ENCODE measurements at regions not wholly inside any gene's neighbourhood (a gene's known extent, or its start where the extent isn't known, plus 50 kb on each side); places are given as distances from the start of the nearest gene placed in this dataset.

DNA sequence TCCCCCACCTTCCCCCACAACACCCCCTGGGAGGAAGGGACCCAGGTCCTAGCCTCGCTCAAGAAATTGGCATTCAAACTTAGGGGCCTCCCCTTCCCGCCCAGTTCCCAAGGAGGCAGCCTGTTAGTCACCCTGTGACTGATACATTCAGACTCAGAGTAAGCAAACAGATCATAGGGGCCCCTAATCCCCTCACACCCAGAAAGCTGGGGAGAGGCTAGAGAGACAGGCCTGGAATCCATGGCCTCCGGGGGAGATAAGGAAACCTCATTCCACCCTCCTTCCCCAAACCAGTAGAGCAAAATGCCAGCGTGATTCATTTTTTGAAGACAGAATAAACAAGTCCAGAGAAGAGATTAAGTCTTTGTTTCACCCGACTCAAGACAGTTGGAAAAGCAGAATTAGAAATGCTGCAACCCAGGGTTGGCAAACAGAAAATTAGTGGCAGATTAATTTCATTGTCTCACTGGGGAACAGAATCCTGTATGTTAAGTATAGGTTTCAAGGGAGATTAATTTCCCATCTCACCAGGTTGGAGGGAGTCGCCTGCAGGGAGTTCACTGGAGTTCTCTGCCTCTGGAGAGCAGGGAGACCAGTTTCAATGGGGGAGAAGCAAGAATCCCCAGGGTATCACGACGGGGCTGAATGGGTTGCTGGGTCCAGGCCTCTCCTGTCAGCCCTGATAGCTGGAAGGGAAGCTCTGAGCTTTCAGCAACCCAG lies 268.3 kb downstream of the UACA start:
- no peaks in the 10 kb centered on the region for H3K9me3 ChIP-seq (ENCODE audit: control insufficient read depth, insufficient read depth, low read length)
- H3K36me3 ChIP-seq (ENCODE audit: insufficient read depth, low read length): no peaks in the 10 kb centered on the region
- peaks cover 16% of the 10 kb centered on the region for H3K4me1 ChIP-seq (ENCODE audit: insufficient read depth, low read length)
- H3K9ac ChIP-seq (ENCODE audit: low read depth, low read length): no peak overlapping the region

DNA sequence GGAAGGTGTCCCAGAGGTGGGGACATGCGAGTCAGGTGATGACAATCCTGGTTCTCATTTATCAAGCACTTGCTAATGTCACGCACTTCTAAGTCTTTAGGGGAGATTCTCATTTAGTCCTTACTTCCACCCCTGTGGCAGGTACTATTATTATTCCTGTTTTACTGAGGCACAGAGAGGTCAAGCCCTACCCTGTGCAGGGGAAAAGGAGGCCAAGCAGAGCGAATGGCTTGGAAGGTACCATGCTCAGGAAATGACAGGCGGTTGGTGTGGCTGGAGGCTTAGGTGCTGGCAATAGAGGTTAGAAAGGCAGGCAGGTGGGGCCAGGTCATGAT lies 268.9 kb downstream of the UACA start:
- Histone ChIP-seq H3K9ac (ENCODE audit: low read depth, low read length) (no peak overlapping the region), H3K9me3 (ENCODE audit: control insufficient read depth, insufficient read depth, low read length) (no peaks in the 10 kb centered on the region), H3K36me3 (ENCODE audit: insufficient read depth, low read length) (no peaks in the 10 kb centered on the region), H3K4me1 (ENCODE audit: insufficient read depth, low read length) (peaks cover 16% of the 10 kb centered on the region)

DNA sequence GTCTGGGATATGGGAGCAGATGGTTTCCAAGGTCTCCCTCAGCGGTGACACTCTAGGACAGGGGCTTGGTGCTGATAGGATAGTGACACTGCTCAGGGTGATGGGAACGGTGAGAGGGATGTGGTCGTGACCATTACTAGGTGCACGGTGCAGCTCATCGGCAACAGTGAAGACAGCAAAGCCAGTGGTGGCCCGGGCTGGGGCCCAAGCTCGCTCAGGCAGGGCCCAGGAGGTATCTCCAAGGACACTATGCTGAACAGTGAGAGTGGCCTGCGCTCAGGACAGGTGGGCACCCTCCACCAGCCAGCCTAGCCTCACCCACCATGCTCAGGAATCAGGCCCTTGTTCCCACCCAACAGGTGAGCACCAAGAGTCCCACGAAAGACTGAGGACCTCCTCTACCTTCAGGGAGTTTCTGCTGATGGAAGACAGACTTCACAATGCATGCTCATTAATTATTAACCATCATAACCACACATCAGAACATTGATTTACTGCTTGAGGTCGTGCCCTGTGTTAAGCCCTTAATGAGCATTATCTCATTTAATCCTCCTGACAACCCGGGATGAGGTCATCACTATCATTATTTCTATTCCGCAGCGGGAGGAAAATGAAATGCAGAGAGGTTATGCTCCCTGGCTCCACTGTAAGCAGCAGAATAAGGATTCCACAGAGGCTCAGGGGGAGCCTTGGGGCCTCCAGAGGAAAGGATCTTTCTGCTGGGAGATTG lies 269.4 kb downstream of the UACA start:
- H3K9ac ChIP-seq (ENCODE audit: low read depth, low read length): no peak overlapping the region
- peaks cover 16% of the 10 kb centered on the region for H3K4me1 ChIP-seq (ENCODE audit: insufficient read depth, low read length)
- no peaks in the 10 kb centered on the region for H3K9me3 ChIP-seq (ENCODE audit: control insufficient read depth, insufficient read depth, low read length)
- H3K36me3 ChIP-seq (ENCODE audit: insufficient read depth, low read length): no peaks in the 10 kb centered on the region

DNA sequence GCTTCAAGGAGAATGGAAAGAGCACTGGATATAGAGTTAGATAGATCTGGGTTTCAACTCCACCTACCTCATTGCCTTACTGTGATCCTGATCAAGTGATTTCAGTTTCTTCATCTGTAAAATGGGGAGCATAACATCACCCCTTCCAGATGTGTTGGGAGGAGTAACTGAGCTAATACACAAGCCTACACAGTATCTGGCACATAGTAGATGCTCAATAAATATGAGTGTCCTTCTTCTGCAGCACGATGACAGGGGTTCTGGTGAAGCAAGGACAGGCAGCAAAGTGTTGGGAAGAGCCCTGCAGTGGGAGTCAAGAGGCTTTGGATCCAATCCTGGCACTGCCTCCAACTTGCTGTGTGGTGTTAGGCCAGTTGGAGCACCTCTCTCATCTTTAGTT lies 270.0 kb downstream of the UACA start:
- Histone ChIP-seq H3K9me3 (ENCODE audit: control insufficient read depth, insufficient read depth, low read length) (no peaks in the 10 kb centered on the region), H3K36me3 (ENCODE audit: insufficient read depth, low read length) (no peaks in the 10 kb centered on the region), H3K9ac (ENCODE audit: low read depth, low read length) (no peak overlapping the region), H3K4me1 (ENCODE audit: insufficient read depth, low read length) (peaks cover 16% of the 10 kb centered on the region)

DNA sequence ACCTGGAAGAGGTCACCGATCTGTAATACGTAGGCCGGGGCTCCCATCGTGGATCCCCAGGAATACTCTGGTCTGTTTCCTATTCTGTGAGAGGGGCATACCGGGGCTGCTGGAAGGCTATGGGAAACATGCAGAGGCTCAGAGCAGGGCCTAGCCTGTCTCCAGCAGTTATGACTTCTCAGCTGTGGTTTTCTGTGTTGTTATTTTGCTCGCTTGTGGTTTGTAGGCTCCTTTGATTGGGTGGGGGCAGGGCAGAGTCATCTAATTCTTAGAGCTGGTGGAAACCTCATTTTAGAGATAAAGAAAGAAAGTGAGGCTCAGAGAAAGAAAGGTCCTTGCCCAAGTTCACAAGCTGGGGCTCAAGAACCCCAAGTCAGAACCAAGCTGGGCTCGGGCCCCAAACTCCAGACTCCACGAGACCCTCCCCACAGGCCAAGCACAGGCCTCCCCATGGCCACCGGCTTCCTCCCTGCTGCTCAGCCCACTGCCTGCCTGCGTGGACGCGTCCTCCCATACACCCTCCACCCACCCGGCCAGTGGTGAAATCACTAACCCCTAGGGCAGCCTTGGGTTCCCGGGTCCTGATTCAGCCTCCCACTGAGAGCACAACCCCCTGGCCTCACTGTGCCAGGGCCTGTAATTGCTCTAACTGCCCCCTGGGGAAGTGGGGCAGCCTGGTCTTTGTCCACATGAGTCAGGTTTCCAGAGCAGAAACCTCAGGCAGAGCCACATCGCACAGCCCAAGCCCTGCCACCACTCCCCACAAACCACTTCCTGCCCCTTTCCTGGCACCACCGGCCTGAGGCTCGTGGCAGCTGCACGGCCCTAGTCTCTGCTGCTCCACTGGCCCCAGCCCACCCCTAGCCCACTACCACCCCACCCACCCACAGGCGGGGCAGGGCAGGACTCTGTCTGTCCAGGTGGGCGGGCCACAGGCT lies 270.8 kb downstream of the UACA start:
- Histone ChIP-seq H3K36me3 (ENCODE audit: insufficient read depth, low read length) (no peaks in the 10 kb centered on the region), H3K4me1 (ENCODE audit: insufficient read depth, low read length) (peaks cover 16% of the 10 kb centered on the region), H3K9me3 (ENCODE audit: control insufficient read depth, insufficient read depth, low read length) (no peaks in the 10 kb centered on the region), H3K9ac (ENCODE audit: low read depth, low read length) (no peak overlapping the region)

DNA sequence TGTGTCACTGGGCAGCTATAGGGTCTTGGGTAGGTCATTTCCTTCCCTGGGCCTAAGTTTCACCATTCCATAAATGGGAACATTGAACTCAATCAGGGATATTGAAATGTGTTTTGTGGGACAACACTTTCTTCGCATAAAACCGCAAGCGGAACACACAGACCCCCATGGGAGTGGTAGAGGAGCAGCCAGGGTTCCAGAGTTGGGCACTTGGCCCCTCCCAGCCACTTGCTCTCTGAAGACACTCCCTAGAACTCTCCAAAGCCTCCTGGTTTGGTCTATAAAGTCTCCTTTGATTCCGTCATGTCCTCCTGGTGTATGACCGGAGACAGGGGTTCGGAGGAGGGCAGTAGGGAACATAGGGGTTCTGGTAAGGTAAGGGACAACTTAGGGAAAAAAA lies 271.7 kb downstream of the UACA start:
- Histone ChIP-seq H3K9me3 (ENCODE audit: control insufficient read depth, insufficient read depth, low read length) (no peaks in the 10 kb centered on the region), H3K36me3 (ENCODE audit: insufficient read depth, low read length) (no peaks in the 10 kb centered on the region), H3K4me1 (ENCODE audit: insufficient read depth, low read length) (peaks cover 16% of the 10 kb centered on the region), H3K9ac (ENCODE audit: low read depth, low read length) (no peak overlapping the region)

DNA sequence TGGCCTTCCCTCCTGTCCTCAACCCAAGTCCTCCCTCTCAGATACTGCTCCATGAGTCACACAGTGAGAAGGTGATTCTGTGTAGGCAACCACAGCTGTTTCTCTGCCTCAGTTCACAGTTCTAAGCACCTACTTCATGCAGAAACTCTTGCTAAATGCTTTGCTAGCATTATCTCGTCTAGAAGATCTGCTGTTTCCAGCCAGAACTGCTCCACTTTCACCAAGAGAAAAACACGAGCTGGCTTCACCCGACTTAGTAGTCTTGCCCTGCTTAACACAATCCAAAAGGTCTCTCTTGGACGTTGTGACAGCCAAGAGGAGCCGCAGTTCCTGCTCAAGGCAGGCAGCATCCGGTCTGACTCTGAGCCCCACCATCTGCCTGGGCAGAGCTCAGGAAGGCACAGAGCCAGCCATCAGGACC lies 272.1 kb downstream of the UACA start:
- Histone ChIP-seq H3K9me3 (ENCODE audit: control insufficient read depth, insufficient read depth, low read length) (no peaks in the 10 kb centered on the region), H3K9ac (ENCODE audit: low read depth, low read length) (no peak overlapping the region), H3K4me1 (ENCODE audit: insufficient read depth, low read length) (peaks cover 16% of the 10 kb centered on the region), H3K36me3 (ENCODE audit: insufficient read depth, low read length) (no peaks in the 10 kb centered on the region)

- Histone ChIP-seq H3K36me3 (ENCODE audit: insufficient read depth, low read length) (no peaks in the 10 kb centered on the region), H3K9me3 (ENCODE audit: control insufficient read depth, insufficient read depth, low read length) (no peaks in the 10 kb centered on the region), H3K4me1 (ENCODE audit: insufficient read depth, low read length) (peaks cover 16% of the 10 kb centered on the region), H3K9ac (ENCODE audit: low read depth, low read length) (no peak overlapping the region)
Measured at GRCh38 chr15:70490838-70491155, 272.6 kb downstream of the UACA start.

GRCh38 chr15:70490148-70490837 lies 273.1 kb downstream of the UACA start:
- Histone ChIP-seq H3K9ac (ENCODE audit: low read depth, low read length) (no peak overlapping the region), H3K9me3 (ENCODE audit: control insufficient read depth, insufficient read depth, low read length) (no peaks in the 10 kb centered on the region), H3K4me1 (ENCODE audit: insufficient read depth, low read length) (peaks cover 16% of the 10 kb centered on the region), H3K36me3 (ENCODE audit: insufficient read depth, low read length) (no peaks in the 10 kb centered on the region)

DNA sequence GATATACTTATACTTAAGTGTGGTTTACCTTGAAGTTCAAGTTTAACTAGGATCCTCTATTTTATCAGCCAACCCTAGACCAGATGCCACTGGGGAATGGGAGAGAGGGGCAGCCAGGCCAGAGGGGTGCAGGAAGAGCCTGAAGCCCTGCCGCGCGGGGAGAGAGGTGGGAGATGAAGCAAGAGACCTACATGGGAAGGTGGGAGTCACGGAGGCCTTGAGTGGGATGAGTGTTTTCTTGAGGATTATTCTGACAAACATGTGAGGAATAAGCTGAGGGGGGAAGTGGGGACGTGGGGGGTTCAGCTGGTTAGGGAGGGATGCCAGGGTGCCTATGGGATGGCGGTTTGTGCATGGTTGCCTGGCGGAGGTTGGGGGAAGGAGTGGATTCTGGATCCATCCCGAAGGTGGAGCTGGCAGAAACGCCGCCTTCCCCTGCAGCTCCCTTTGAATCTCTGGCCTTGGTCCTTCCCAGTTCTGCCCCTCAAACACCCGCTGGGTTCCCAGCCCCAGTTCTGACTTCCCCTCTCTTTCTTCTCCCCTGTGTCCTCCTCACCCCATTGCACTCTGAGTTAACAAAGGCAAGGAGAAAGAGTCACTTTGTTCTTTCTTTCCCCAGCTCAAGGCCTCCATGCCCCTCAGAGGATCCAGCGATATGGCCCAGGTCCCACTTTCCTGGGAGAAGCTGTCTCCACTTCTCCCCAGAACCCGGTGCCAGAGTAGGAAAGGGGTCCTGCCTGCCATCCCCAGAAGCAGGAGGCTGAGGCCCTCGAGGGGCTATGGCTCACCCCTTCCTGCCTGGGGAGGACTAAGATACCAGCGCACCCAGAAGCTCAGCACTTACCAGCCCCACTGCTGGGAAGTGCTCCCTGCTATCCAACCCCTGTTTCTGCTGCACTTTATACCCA lies 274.2 kb downstream of the UACA start:
- H3K4me1 ChIP-seq (ENCODE audit: insufficient read depth, low read length): peaks cover 6% of the 10 kb centered on the region; the same call in 1 of the 2 replicates
- H3K9ac ChIP-seq (ENCODE audit: low read depth, low read length): no peak overlapping the region
- H3K9me3 ChIP-seq (ENCODE audit: control insufficient read depth, insufficient read depth, low read length): no peaks in the 10 kb centered on the region
- H3K36me3 ChIP-seq (ENCODE audit: insufficient read depth, low read length): no peaks in the 10 kb centered on the region

DNA sequence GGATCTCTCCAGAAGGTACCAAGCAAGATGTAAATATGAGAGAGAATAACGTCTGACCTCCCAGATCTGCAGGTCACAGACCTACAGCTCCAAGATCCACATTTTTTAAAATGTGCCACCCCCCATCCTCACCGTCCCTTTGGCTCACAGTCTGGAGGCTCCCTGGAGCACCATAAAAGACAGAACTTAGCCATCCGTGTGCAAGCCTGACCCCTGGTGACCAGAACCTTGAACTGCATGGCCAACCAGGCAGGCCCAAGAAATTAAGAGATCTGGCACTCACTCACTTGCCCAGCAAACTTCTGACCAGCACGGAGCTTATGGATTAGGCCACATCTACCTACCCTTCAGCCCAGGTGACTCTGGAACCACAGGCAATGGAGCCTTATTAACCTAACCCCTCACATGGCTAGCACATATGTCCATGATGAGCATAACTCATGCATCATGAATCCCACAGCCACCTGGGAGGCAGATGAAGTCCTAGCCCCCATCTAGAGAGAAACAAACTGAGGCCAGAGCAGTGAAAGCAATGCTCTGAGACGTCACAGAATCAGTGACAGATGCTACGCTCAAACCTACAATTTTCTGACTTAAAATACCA lies 275.3 kb downstream of the UACA start:
- no peaks in the 10 kb centered on the region for H3K36me3 ChIP-seq (ENCODE audit: insufficient read depth, low read length)
- H3K4me1 ChIP-seq (ENCODE audit: insufficient read depth, low read length): peaks cover 5% of the 10 kb centered on the region; the same call in 1 of the 2 replicates
- H3K9me3 ChIP-seq (ENCODE audit: control insufficient read depth, insufficient read depth, low read length): no peaks in the 10 kb centered on the region
- H3K9ac ChIP-seq (ENCODE audit: low read depth, low read length): no peak overlapping the region

- no peaks in the 10 kb centered on the region for H3K9me3 ChIP-seq (ENCODE audit: control insufficient read depth, insufficient read depth, low read length)
- H3K4me1 ChIP-seq (ENCODE audit: insufficient read depth, low read length): peaks cover 1% of the 10 kb centered on the region; the same call in 1 of the 2 replicates
- H3K9ac ChIP-seq (ENCODE audit: low read depth, low read length): no peak overlapping the region
- no peaks in the 10 kb centered on the region for H3K36me3 ChIP-seq (ENCODE audit: insufficient read depth, low read length)
Measured at GRCh38 chr15:70487387-70487740, 276.0 kb downstream of the UACA start.

Measured in ES-I3 (cell line).